Gastrocnemius medialis (tissue), 4 donors: ENCODE measurements at regions not wholly inside any gene's neighbourhood (a gene's known extent, or its start where the extent isn't known, plus 50 kb on each side); places are given as distances from the start of the nearest gene placed in this dataset.

Source experiments
- POLR2A ChIP-seq, 2 donors: fragments of 450-650 bp; IDR thresholded peaks; one replicate each; pipeline ENCODE4 v1.6.1; 2017; ENCODE audit warnings: antibody characterized with exemption in 2 of 2, mild to moderate bottlenecking in 2 of 2, moderate library complexity in 2 of 2
- TF ChIP-seq, protein P1 (sequence below), 5 experiments: fragments of 450-650 bp in 3 of 5; fragments of 200-600 bp in 2 of 5; sonication (generic) in 2 of 5; IDR thresholded peaks in 4 of 5; conservative IDR thresholded peaks in 1 of 5; 1 replicate in 4 of 5; 2 replicates in 1 of 5; pipeline ENCODE4 v1.5.1; 2016 to 2019; ENCODE audit warnings: antibody characterized with exemption in 5 of 5, mild to moderate bottlenecking in 3 of 5, moderate library complexity in 3 of 5

DNA sequence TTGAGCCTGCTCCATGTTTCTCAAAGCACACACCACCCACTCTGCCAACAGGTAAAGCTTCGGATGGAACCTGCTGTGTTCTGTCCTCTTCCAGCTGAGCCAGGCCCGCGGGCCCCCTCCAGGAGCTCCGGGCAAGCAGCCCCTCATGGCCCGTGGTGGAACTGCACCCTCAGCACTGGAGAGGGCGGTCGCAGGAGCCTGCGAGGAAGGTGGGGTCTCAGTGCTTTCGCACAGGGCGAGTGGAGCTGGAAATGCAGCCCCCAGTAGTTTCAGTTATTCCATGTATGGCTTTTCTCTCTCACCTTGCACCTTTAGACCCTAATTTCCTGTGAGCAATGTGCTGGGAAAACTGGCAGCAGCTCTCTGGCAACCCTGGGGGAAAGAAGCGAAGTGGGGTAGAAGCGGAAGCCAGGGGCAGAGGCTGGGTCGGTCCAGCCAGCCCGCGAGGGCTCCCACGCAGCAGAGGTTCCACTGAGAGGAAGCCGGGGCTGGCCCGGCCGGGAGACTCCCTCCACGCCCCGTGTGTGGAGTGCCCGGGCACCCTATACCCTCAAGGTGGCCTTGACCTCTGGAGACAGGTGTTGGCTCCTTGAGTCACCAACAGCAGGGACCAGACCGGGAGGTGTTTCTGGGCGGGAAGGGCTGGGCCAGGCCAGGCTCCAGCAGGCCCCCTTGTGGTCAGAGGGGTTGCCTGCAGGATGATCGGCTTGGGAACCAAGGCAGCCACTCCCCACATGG is 119.9 kb upstream of the TMEM45B start:
- no peak for TF ChIP-seq POLR2A (IDR thresholded peaks at IDR 0.05)
- TF ChIP-seq, protein P1, sequence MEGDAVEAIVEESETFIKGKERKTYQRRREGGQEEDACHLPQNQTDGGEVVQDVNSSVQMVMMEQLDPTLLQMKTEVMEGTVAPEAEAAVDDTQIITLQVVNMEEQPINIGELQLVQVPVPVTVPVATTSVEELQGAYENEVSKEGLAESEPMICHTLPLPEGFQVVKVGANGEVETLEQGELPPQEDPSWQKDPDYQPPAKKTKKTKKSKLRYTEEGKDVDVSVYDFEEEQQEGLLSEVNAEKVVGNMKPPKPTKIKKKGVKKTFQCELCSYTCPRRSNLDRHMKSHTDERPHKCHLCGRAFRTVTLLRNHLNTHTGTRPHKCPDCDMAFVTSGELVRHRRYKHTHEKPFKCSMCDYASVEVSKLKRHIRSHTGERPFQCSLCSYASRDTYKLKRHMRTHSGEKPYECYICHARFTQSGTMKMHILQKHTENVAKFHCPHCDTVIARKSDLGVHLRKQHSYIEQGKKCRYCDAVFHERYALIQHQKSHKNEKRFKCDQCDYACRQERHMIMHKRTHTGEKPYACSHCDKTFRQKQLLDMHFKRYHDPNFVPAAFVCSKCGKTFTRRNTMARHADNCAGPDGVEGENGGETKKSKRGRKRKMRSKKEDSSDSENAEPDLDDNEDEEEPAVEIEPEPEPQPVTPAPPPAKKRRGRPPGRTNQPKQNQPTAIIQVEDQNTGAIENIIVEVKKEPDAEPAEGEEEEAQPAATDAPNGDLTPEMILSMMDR (IDR thresholded peaks at IDR 0.05 in 4 of 5, conservative IDR thresholded peaks at IDR 0.05 in 1 of 5), result peak in 1 of 5 experiments; percentile 44
